GM18909 (cell line): ENCODE measurements at regions not wholly inside any gene's neighbourhood (a gene's known extent, or its start where the extent isn't known, plus 50 kb on each side); places are given as distances from the start of the nearest gene placed in this dataset.

Experiments
- ATAC-seq: cut with Tn5 transposase; IDR thresholded peaks from one replicate; pipeline ENCODE4 v1.9.1; 2021; ENCODE audit warnings: mild to moderate bottlenecking; ENCODE audit not compliant: unreplicated experiment, poor library complexity

- ATAC-seq, result no peak
Measured at GRCh38 chr12:107484941-107485340, 200.7 kb upstream of the PWP1 start.

- no peak for ATAC-seq
Measured at GRCh38 chr12:107485731-107486130, 199.9 kb upstream of the PWP1 start.

GRCh38 chr12:107486140-107486892, 199.3 kb upstream of the PWP1 start:
- no peak for ATAC-seq

- no peak for ATAC-seq
Measured at GRCh38 chr12:107487011-107487680, 198.5 kb upstream of the PWP1 start.

GRCh38 chr12:107488666-107489065, 196.9 kb upstream of the PWP1 start:
- no peak for ATAC-seq

- peak; percentile 56 for ATAC-seq
Measured at GRCh38 chr12:107490010-107490409, 195.6 kb upstream of the PWP1 start.

- ATAC-seq, result no peak
Measured at GRCh38 chr12:107491856-107492255, 193.7 kb upstream of the PWP1 start.

GRCh38 chr12:107492393-107493134, 193.0 kb upstream of the PWP1 start:
- no peak for ATAC-seq

- no peak for ATAC-seq
Measured at GRCh38 chr12:107493135-107493494, 192.5 kb upstream of the PWP1 start.

GRCh38 chr12:107493666-107494065, 191.9 kb upstream of the PWP1 start:
- ATAC-seq, result no peak

GRCh38 chr12:107494331-107494730, 191.3 kb upstream of the PWP1 start:
- ATAC-seq, result no peak

- ATAC-seq, result no peak
Measured at GRCh38 chr12:107495604-107496003, 190.0 kb upstream of the PWP1 start.

- no peak for ATAC-seq
Measured at GRCh38 chr12:107497231-107497630, 188.4 kb upstream of the PWP1 start.

- ATAC-seq, result no peak
Measured at GRCh38 chr12:107500307-107500706, 185.3 kb upstream of the PWP1 start.

GRCh38 chr12:107501681-107502080, 183.9 kb upstream of the PWP1 start:
- ATAC-seq, result no peak

- ATAC-seq, result no peak
Measured at GRCh38 chr12:107503129-107503855, 182.3 kb upstream of the PWP1 start.

GRCh38 chr12:107503887-107504885, 181.4 kb upstream of the PWP1 start:
- no peak for ATAC-seq

GRCh38 chr12:107509421-107509820, 176.2 kb upstream of the PWP1 start:
- no peak for ATAC-seq

GRCh38 chr12:107510211-107510610, 175.4 kb upstream of the PWP1 start:
- no peak for ATAC-seq
